PC-9 (cell line): ENCODE measurements at regions not wholly inside any gene's neighbourhood (a gene's known extent, or its start where the extent isn't known, plus 50 kb on each side); places are given as distances from the start of the nearest gene placed in this dataset.

Source experiments
- CTCF ChIP-seq: fragments of 200-600 bp; sonication (generic); conservative IDR thresholded peaks from 2 replicates; pipeline ENCODE4 v1.6.1; 2017; ENCODE audit warnings: mixed run types, antibody characterized with exemption, mild to moderate bottlenecking, moderate library complexity
- EZH2 ChIP-seq: fragments of 200-600 bp; sonication (generic); IDR thresholded peaks from 2 replicates; pipeline ENCODE4 v1.8.0; 2017; ENCODE audit warnings: antibody characterized with exemption, low read depth

GRCh38 chr9:82612942-82613341 is 450.0 kb downstream of the RASEF start:
- TF ChIP-seq CTCF (no peak), EZH2 (no peak)
